ENCODE measurements at regions not wholly inside any gene's neighbourhood (a gene's known extent, or its start where the extent isn't known, plus 50 kb on each side); places are given as distances from the start of the nearest gene placed in this dataset.

DNA sequence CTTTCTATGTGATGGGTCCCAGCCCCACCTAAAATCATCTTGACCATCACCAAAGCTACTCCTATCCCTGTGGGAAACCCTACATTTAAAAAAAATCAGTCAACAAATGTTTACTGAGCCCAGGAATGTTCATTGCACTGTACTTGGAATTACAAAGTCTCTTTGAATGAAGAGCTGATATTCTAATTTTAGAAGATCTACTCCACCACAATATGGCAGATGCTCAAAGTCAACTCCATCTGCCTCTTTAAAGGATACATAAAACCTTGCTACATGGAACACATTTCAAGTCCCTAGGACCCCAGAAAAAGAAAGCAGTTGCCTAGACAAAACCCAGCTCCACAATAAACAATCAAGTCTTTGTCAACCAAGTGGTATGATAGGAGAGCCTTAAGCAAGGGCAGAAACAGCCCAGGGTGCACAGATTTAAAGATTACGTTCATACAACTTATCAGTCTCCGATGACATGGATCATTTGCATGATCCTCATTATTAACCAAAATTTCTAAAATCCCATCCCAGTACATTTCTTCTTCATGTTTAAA is 234.3 kb upstream of the ACVR2A start:
- H3K9me3 ChIP-seq = no peaks in the 10 kb centered on the region
- H3K36me3 ChIP-seq (ENCODE audit: low read depth) = no peaks in the 10 kb centered on the region
- ATAC-seq (no peak), DNase-seq (no peak)
- intact Hi-C loops (cut with DNase I, micrococcal nuclease) = no loop called here
- TF ChIP-seq, protein P1, sequence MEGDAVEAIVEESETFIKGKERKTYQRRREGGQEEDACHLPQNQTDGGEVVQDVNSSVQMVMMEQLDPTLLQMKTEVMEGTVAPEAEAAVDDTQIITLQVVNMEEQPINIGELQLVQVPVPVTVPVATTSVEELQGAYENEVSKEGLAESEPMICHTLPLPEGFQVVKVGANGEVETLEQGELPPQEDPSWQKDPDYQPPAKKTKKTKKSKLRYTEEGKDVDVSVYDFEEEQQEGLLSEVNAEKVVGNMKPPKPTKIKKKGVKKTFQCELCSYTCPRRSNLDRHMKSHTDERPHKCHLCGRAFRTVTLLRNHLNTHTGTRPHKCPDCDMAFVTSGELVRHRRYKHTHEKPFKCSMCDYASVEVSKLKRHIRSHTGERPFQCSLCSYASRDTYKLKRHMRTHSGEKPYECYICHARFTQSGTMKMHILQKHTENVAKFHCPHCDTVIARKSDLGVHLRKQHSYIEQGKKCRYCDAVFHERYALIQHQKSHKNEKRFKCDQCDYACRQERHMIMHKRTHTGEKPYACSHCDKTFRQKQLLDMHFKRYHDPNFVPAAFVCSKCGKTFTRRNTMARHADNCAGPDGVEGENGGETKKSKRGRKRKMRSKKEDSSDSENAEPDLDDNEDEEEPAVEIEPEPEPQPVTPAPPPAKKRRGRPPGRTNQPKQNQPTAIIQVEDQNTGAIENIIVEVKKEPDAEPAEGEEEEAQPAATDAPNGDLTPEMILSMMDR (IDR thresholded peaks at IDR 0.05) = no peak
- no peak overlapping the region for H3K4me3 ChIP-seq
- peaks cover 3% of the 10 kb centered on the region for H3K4me1 ChIP-seq (ENCODE audit: low read depth)

DNA sequence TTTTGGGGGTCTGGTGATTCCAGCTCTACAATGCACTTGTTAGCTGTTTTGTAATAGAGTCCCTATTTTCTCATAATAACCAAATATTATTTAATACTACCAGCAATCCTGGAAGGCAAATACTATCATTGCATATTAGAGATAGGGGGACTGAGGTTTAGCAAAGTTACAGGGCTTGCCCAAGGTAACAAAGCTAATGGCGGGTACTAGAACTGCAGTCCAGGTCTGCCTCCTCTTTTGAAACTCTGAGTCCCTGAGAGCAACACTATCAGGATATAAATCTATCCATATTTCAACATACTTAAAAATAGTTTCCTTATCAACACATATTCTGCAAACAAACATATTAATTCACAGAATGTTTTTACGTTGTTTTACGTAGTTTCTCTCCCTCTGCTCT is 235.5 kb upstream of the ACVR2A start:
- Histone ChIP-seq H3K4me3 (no peak overlapping the region), H3K36me3 (ENCODE audit: low read depth) (no peaks in the 10 kb centered on the region), H3K4me1 (ENCODE audit: low read depth) (peaks cover 3% of the 10 kb centered on the region), H3K9me3 (no peaks in the 10 kb centered on the region)
- DNase-seq = no peak
- TF ChIP-seq, protein P1 (IDR thresholded peaks at IDR 0.05) = no peak
- no peak for ATAC-seq
- intact Hi-C loops (cut with DNase I, micrococcal nuclease) = no loop called here

DNA sequence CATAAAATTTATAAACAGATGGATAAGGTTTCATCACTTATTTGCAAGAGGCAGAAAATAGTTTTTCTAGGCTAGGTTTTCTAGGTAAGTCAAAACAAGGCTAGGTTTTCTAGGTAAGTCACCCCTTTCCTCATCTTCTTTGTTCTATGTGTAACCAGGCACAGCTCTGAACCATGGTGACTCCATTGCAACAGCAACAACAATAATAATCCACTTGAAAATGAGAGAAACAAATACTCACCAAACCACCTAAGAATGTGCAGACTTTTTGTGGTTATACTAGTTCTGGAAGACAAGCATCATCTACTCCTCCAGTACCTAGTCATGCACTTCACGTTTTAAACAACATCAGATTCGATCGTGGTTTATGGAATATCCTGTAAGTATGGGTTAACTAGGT is 237.4 kb upstream of the ACVR2A start:
- Histone ChIP-seq H3K9me3 (no peaks in the 10 kb centered on the region), H3K36me3 (ENCODE audit: low read depth) (no peaks in the 10 kb centered on the region), H3K4me1 (ENCODE audit: low read depth) (no peaks in the 10 kb centered on the region), H3K4me3 (no peak overlapping the region)
- intact Hi-C loops (cut with DNase I, micrococcal nuclease) = no loop called here
- DNase-seq = no peak
- ATAC-seq = no peak
- TF ChIP-seq, protein P1 (IDR thresholded peaks at IDR 0.05) = no peak

DNA sequence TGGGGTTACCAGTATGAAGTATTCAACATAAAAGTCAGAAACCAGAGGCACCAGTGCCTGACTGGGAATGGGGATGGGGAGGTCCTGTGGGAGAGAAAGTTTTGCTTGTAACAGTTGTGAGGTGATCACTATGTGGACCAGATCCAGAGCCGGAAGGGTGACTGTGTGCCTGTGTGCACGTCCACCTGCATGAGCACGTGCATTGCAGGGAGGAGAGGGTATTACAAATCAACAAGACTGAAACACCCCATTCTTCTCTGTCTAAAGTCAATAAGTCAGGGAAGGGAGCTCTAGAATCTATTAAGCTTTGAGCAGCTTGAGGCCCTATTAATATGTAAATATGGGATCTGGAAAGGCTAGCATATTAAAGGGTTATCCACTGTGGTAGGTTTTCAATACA is 241.0 kb upstream of the ACVR2A start:
- TF ChIP-seq, protein P1 (IDR thresholded peaks at IDR 0.05) = no peak
- no peak for ATAC-seq
- no peak overlapping the region for H3K4me3 ChIP-seq
- no peaks in the 10 kb centered on the region for H3K36me3 ChIP-seq (ENCODE audit: low read depth)
- no peaks in the 10 kb centered on the region for H3K4me1 ChIP-seq (ENCODE audit: low read depth)
- no peaks in the 10 kb centered on the region for H3K9me3 ChIP-seq
- intact Hi-C loops (cut with DNase I, micrococcal nuclease) = no loop called here
- DNase-seq = no peak

DNA sequence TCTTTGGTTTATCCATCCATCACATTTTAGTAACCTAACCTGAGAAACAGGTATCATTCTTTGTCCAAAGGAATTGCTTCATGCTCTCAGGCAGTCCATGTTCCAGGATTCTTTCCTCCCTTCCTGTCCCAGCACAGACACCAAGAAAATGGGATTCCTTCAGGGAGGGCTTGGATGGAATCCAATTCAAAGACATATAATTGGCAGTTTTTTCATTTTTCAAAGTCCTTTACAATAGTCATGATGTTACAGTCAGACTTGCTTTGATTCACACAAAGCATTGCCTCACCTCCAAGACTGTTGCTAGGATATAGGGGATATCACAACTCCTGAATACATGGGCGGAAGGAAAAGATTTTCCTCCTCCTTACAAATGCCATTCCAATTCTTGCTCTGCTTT is 241.4 kb upstream of the ACVR2A start:
- no peak overlapping the region for H3K4me3 ChIP-seq
- intact Hi-C loops (cut with DNase I, micrococcal nuclease) = no loop called here
- no peaks in the 10 kb centered on the region for H3K4me1 ChIP-seq (ENCODE audit: low read depth)
- DNase-seq (no peak), ATAC-seq (peak; percentile 18)
- no peaks in the 10 kb centered on the region for H3K9me3 ChIP-seq
- TF ChIP-seq, protein P1 (IDR thresholded peaks at IDR 0.05) = no peak
- no peaks in the 10 kb centered on the region for H3K36me3 ChIP-seq (ENCODE audit: low read depth)

DNA sequence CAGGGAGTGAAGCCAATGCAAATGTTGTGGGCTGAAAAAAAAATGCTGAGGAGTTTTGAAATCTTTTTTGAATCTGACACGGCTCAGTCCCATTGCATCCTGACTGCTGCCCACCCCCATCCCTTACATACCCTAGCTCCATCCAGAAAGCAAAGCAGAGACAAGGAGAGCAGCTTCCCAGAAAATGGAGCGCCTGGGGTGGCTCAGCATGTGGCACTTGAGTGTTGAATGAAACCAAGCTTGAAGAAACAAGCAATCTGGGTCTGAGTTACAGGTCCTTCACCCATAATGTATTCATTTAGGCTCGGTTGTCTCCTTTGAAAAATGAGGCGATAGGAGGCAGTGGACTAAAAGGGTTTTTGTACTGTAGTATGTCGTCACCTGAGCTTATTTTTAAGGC is 244.2 kb upstream of the ACVR2A start:
- TF ChIP-seq, protein P1 (IDR thresholded peaks at IDR 0.05) = no peak
- Histone ChIP-seq H3K4me1 (ENCODE audit: low read depth) (no peaks in the 10 kb centered on the region), H3K9me3 (no peaks in the 10 kb centered on the region), H3K36me3 (ENCODE audit: low read depth) (no peaks in the 10 kb centered on the region), H3K4me3 (no peak overlapping the region)
- no peak for DNase-seq
- intact Hi-C loops (cut with DNase I, micrococcal nuclease) = no loop called here
- ATAC-seq = no peak

All from mucosa of descending colon (tissue), 3 donors.